ENCODE measurements at regions not wholly inside any gene's neighbourhood (a gene's known extent, or its start where the extent isn't known, plus 50 kb on each side); places are given as distances from the start of the nearest gene placed in this dataset.

DNA sequence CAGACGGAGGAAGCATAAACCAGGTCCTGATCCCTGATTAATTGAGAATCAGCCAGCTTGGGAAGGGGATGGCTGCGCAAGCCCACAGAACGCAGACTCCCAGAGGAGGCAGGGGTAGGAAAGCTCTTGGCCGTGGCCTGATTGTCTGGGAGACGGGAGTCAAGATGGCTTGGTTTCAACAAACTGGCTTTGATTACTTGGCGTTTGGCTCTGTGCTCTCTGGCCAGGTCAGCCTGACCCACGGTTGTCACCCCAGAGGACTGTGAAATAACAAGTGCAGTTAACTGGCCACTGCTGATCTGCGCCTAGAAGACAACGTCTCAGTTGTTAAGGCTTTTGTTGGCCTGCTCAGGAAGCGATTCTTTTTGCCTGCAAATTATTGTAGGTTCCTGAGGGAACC lies 387.0 kb upstream of the PROK2 start:
- no peaks in the 10 kb centered on the region for H3K79me2 ChIP-seq (ENCODE audit: control insufficient read depth, insufficient read depth, low read length)
- no peak overlapping the region for H3K4me3 ChIP-seq (replicated peaks in 1 of 3; ENCODE audit: insufficient read depth in 1 of 3, low read depth in 1 of 3, low read length in 3 of 3)
- H3K4me2 ChIP-seq (ENCODE audit: insufficient read depth, low read length): no peak overlapping the region
- H3K4me1 ChIP-seq (ENCODE audit: control insufficient read depth, extremely low read depth, insufficient read depth, low read length): no peaks in the 10 kb centered on the region
- no peak for DNase-seq (ENCODE audit: low read depth, low spot score)
- TF ChIP-seq JUN (IDR thresholded peaks at IDR 0.05; ENCODE audit: borderline replicate concordance, insufficient read depth, insufficient read length, low read depth): no peak
- H3K9me1 ChIP-seq (replicated peaks; ENCODE audit: control insufficient read depth, extremely low read depth, insufficient read depth, low read length): no peaks in the 10 kb centered on the region
- H3K36me3 ChIP-seq (ENCODE audit: control insufficient read depth in 2 of 2, extremely low read depth in 1 of 2, insufficient read depth in 2 of 2, low read length in 2 of 2): no peaks in the 10 kb centered on the region
- ChIA-PET CTCF (no interaction called here), POLR2A (no interaction called here)
- BruUV-seq (replicated peaks): no TSS peak
- H2AFZ ChIP-seq (ENCODE audit: low read depth, low read length): no peak overlapping the region
- H3K9me3 ChIP-seq (replicated peaks; ENCODE audit: control insufficient read depth, insufficient read depth, low read length): no peaks in the 10 kb centered on the region
- dilution Hi-C loops (cut with MboI; ENCODE audit: extremely low pct_ligation_motif_present, low sequenced_read_pairs): no loop called here
- no peak overlapping the region for H3K9ac ChIP-seq (replicated peaks; ENCODE audit: extremely low read depth, insufficient read depth, low read length)
- FAIRE-seq: no peak
- peaks cover 4 to 7% of the 10 kb centered on the region in 2 experiments for H3K27me3 ChIP-seq (ENCODE audit: control insufficient read depth in 2 of 2, insufficient read depth in 2 of 2, low read length in 2 of 2)
- intact Hi-C loops (cut with micrococcal nuclease): no loop called here
- H4K20me1 ChIP-seq (replicated peaks; ENCODE audit: control insufficient read depth, extremely low read depth, insufficient read depth, low read length): no peaks in the 10 kb centered on the region
- H3K27ac ChIP-seq (ENCODE audit: insufficient read depth, low read depth, low read length): no peak overlapping the region

DNA sequence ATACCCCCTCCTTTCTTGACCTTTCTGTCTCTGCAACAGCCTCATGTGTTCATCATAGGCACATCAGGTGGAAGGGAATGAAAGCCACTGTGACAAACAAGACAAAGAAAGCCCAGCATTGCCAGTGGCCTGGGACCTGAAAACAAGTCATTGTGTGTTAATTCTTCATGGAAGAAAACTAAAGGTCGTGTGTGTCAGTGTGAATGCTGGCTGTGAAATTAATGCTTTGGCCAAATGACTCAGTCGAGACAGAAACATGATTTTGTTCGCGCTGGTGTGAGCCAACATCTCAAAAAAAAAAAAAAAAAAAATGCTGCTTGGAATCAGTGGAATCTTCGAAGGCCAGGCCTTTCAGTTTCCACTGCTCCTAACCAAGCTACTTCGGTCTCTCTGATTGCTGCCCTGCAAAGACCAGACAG lies 386.5 kb upstream of the PROK2 start:
- no peak for DNase-seq (ENCODE audit: low read depth, low spot score)
- ChIA-PET POLR2A (no interaction called here), CTCF (no interaction called here)
- no peak for FAIRE-seq
- Histone ChIP-seq H3K4me2 (ENCODE audit: insufficient read depth, low read length) (no peak overlapping the region), H3K27ac (ENCODE audit: insufficient read depth, low read depth, low read length) (no peak overlapping the region), H3K9me1 (replicated peaks; ENCODE audit: control insufficient read depth, extremely low read depth, insufficient read depth, low read length) (no peaks in the 10 kb centered on the region), H3K27me3 (ENCODE audit: control insufficient read depth in 2 of 2, insufficient read depth in 2 of 2, low read length in 2 of 2) (peaks cover 4 to 7% of the 10 kb centered on the region in 2 experiments), H3K4me3 (replicated peaks in 1 of 3; ENCODE audit: insufficient read depth in 1 of 3, low read depth in 1 of 3, low read length in 3 of 3) (no peak overlapping the region), H2AFZ (ENCODE audit: low read depth, low read length) (no peak overlapping the region), H3K9me3 (replicated peaks; ENCODE audit: control insufficient read depth, insufficient read depth, low read length) (no peaks in the 10 kb centered on the region), H4K20me1 (replicated peaks; ENCODE audit: control insufficient read depth, extremely low read depth, insufficient read depth, low read length) (no peaks in the 10 kb centered on the region), H3K9ac (replicated peaks; ENCODE audit: extremely low read depth, insufficient read depth, low read length) (no peak overlapping the region), H3K4me1 (ENCODE audit: control insufficient read depth, extremely low read depth, insufficient read depth, low read length) (no peaks in the 10 kb centered on the region), H3K79me2 (ENCODE audit: control insufficient read depth, insufficient read depth, low read length) (no peaks in the 10 kb centered on the region), H3K36me3 (ENCODE audit: control insufficient read depth in 2 of 2, extremely low read depth in 1 of 2, insufficient read depth in 2 of 2, low read length in 2 of 2) (no peaks in the 10 kb centered on the region)
- dilution Hi-C loops (cut with MboI; ENCODE audit: extremely low pct_ligation_motif_present, low sequenced_read_pairs): no loop called here
- intact Hi-C loops (cut with micrococcal nuclease): no loop called here
- BruUV-seq (replicated peaks): no TSS peak
- no peak for TF ChIP-seq POLR2AphosphoS5 (IDR thresholded peaks at IDR 0.05; ENCODE audit: insufficient read depth, low read depth, low read length)
- TF ChIP-seq, protein P1, sequence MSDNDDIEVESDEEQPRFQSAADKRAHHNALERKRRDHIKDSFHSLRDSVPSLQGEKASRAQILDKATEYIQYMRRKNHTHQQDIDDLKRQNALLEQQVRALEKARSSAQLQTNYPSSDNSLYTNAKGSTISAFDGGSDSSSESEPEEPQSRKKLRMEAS (IDR thresholded peaks at IDR 0.05; ENCODE audit: insufficient read depth, insufficient read length): no peak
- no peak for TF ChIP-seq GATA2 (IDR thresholded peaks at IDR 0.05; ENCODE audit: insufficient read depth, insufficient read length, low read depth, low read length)
- no peak for TF ChIP-seq JUN (IDR thresholded peaks at IDR 0.05; ENCODE audit: borderline replicate concordance, insufficient read depth, insufficient read length, low read depth)
- TF ChIP-seq, protein P2, sequence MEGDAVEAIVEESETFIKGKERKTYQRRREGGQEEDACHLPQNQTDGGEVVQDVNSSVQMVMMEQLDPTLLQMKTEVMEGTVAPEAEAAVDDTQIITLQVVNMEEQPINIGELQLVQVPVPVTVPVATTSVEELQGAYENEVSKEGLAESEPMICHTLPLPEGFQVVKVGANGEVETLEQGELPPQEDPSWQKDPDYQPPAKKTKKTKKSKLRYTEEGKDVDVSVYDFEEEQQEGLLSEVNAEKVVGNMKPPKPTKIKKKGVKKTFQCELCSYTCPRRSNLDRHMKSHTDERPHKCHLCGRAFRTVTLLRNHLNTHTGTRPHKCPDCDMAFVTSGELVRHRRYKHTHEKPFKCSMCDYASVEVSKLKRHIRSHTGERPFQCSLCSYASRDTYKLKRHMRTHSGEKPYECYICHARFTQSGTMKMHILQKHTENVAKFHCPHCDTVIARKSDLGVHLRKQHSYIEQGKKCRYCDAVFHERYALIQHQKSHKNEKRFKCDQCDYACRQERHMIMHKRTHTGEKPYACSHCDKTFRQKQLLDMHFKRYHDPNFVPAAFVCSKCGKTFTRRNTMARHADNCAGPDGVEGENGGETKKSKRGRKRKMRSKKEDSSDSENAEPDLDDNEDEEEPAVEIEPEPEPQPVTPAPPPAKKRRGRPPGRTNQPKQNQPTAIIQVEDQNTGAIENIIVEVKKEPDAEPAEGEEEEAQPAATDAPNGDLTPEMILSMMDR (IDR thresholded peaks at IDR 0.05; ENCODE audit: extremely low read depth in 1 of 2, insufficient read depth in 1 of 2, low read depth in 1 of 2, low read length in 2 of 2): no peak
- no peak for TF ChIP-seq EZH2 (IDR thresholded peaks at IDR 0.05; ENCODE audit: borderline replicate concordance, low read depth, low read length, severe bottlenecking)
- no peak for TF ChIP-seq POLR2A (IDR thresholded peaks at IDR 0.05; ENCODE audit: low read depth, low read length)
- no peak for TF ChIP-seq FOS (IDR thresholded peaks at IDR 0.05; ENCODE audit: borderline replicate concordance, insufficient read depth, low read length)
- TF ChIP-seq MYC (IDR thresholded peaks at IDR 0.05; ENCODE audit: low read depth, low read length): no peak

Measured in endothelial cell of umbilical vein (primary cell).